ENCODE measurements at regions not wholly inside any gene's neighbourhood (a gene's known extent, or its start where the extent isn't known, plus 50 kb on each side); places are given as distances from the start of the nearest gene placed in this dataset.

GRCh38 chr2:71862921-71863320 is 284.7 kb downstream of the CYP26B1 start:
- H3K18ac ChIP-seq (ENCODE audit: low read length): no peak overlapping the region
- no peak overlapping the region for H3K4me3 ChIP-seq (ENCODE audit: low read depth, low read length)
- H4K8ac ChIP-seq (ENCODE audit: low read depth, low read length): no peak overlapping the region
- no peaks in the 10 kb centered on the region for H3K4me1 ChIP-seq (ENCODE audit: control insufficient read depth in 1 of 2, insufficient read depth in 2 of 2, low read length in 2 of 2)
- H3K14ac ChIP-seq (ENCODE audit: low read length): no peak overlapping the region
- H2BK5ac ChIP-seq (ENCODE audit: low read depth, low read length, poor library complexity): no peak overlapping the region
- H3K23ac ChIP-seq (ENCODE audit: low read length): no peak overlapping the region
- no peak overlapping the region for H2BK12ac ChIP-seq (ENCODE audit: low read length)
- no peak for DNase-seq
- no peak overlapping the region for H2AFZ ChIP-seq (ENCODE audit: insufficient read depth, low read length, poor library complexity)
- no peaks in the 10 kb centered on the region for H3K36me3 ChIP-seq (ENCODE audit: control insufficient read depth in 1 of 2, insufficient read depth in 2 of 2, low read length in 2 of 2)
- no CpG with 5 or more reads among the region's 3 CpGs for WGBS (ENCODE audit: extremely low coverage, insufficient coverage, insufficient read length)
- no peaks in the 10 kb centered on the region for H3K9me3 ChIP-seq (ENCODE audit: insufficient read depth, low read depth, low read length)
- H4K91ac ChIP-seq (ENCODE audit: low read depth, low read length): no peak overlapping the region
- no peaks in the 10 kb centered on the region for H3K79me2 ChIP-seq (ENCODE audit: control insufficient read depth, insufficient read depth, low read length, poor library complexity)
- H3K4ac ChIP-seq (ENCODE audit: low read depth, low read length): no peak overlapping the region
- no peak overlapping the region for H3K4me2 ChIP-seq (ENCODE audit: low read length)
- no peak overlapping the region for H3K27ac ChIP-seq (ENCODE audit: low read depth, low read length)
- H2AK5ac ChIP-seq (ENCODE audit: low read length): no peak overlapping the region
- H3K27me3 ChIP-seq (ENCODE audit: insufficient read depth, low read length): no peaks in the 10 kb centered on the region
- H2BK120ac ChIP-seq (ENCODE audit: insufficient read depth, low read length, poor library complexity): no peak overlapping the region
- H3K9ac ChIP-seq (ENCODE audit: low read length): no peak overlapping the region
- no peak overlapping the region for H4K12ac ChIP-seq (ENCODE audit: low read depth, low read length)
- H3K79me1 ChIP-seq (ENCODE audit: low read length): no peaks in the 10 kb centered on the region

GRCh38 chr2:71861186-71862160 is 286.2 kb downstream of the CYP26B1 start:
- no peak overlapping the region for H2BK5ac ChIP-seq (ENCODE audit: low read depth, low read length, poor library complexity)
- H4K91ac ChIP-seq (ENCODE audit: low read depth, low read length): no peak overlapping the region
- H3K27ac ChIP-seq (ENCODE audit: low read depth, low read length): no peak overlapping the region
- H2AFZ ChIP-seq (ENCODE audit: insufficient read depth, low read length, poor library complexity): no peak overlapping the region
- no peak overlapping the region for H2AK5ac ChIP-seq (ENCODE audit: low read length)
- no peak overlapping the region for H3K14ac ChIP-seq (ENCODE audit: low read length)
- H3K79me2 ChIP-seq (ENCODE audit: control insufficient read depth, insufficient read depth, low read length, poor library complexity): no peaks in the 10 kb centered on the region
- no peak overlapping the region for H2BK120ac ChIP-seq (ENCODE audit: insufficient read depth, low read length, poor library complexity)
- no peak for DNase-seq
- H3K4ac ChIP-seq (ENCODE audit: low read depth, low read length): no peak overlapping the region
- no peak overlapping the region for H3K9ac ChIP-seq (ENCODE audit: low read length)
- no CpG with 5 or more reads among the region's 17 CpGs for WGBS (ENCODE audit: extremely low coverage, insufficient coverage, insufficient read length)
- H3K4me2 ChIP-seq (ENCODE audit: low read length): no peak overlapping the region
- no peak overlapping the region for H3K4me3 ChIP-seq (ENCODE audit: low read depth, low read length)
- no peaks in the 10 kb centered on the region for H3K27me3 ChIP-seq (ENCODE audit: insufficient read depth, low read length)
- H3K79me1 ChIP-seq (ENCODE audit: low read length): no peaks in the 10 kb centered on the region
- H3K23ac ChIP-seq (ENCODE audit: low read length): no peak overlapping the region
- no peak overlapping the region for H2BK12ac ChIP-seq (ENCODE audit: low read length)
- no peaks in the 10 kb centered on the region for H3K4me1 ChIP-seq (ENCODE audit: control insufficient read depth in 1 of 2, insufficient read depth in 2 of 2, low read length in 2 of 2)
- H4K12ac ChIP-seq (ENCODE audit: low read depth, low read length): no peak overlapping the region
- H3K36me3 ChIP-seq (ENCODE audit: control insufficient read depth in 1 of 2, insufficient read depth in 2 of 2, low read length in 2 of 2): no peaks in the 10 kb centered on the region
- H4K8ac ChIP-seq (ENCODE audit: low read depth, low read length): no peak overlapping the region
- no peak overlapping the region for H3K18ac ChIP-seq (ENCODE audit: low read length)
- no peaks in the 10 kb centered on the region for H3K9me3 ChIP-seq (ENCODE audit: insufficient read depth, low read depth, low read length)

- no peak overlapping the region for H3K14ac ChIP-seq (ENCODE audit: low read length)
- no peak overlapping the region for H2AFZ ChIP-seq (ENCODE audit: insufficient read depth, low read length, poor library complexity)
- H2BK120ac ChIP-seq (ENCODE audit: insufficient read depth, low read length, poor library complexity): no peak overlapping the region
These were observed 287.2 kb downstream of the CYP26B1 start for GRCh38 chr2:71860381-71860926.

GRCh38 chr2:71859211-71859847 is 288.3 kb downstream of the CYP26B1 start:
- H2AFZ ChIP-seq (ENCODE audit: insufficient read depth, low read length, poor library complexity): no peak overlapping the region
- H4K8ac ChIP-seq (ENCODE audit: low read depth, low read length): no peak overlapping the region
- H3K9ac ChIP-seq (ENCODE audit: low read length): no peak overlapping the region
- no peak overlapping the region for H3K23ac ChIP-seq (ENCODE audit: low read length)
- H2AK5ac ChIP-seq (ENCODE audit: low read length): no peak overlapping the region
- H3K27me3 ChIP-seq (ENCODE audit: insufficient read depth, low read length): no peaks in the 10 kb centered on the region
- H3K14ac ChIP-seq (ENCODE audit: low read length): no peak overlapping the region
- no peaks in the 10 kb centered on the region for H3K79me1 ChIP-seq (ENCODE audit: low read length)
- no peak overlapping the region for H4K12ac ChIP-seq (ENCODE audit: low read depth, low read length)
- H2BK12ac ChIP-seq (ENCODE audit: low read length): no peak overlapping the region
- H3K27ac ChIP-seq (ENCODE audit: low read depth, low read length): no peak overlapping the region
- H3K36me3 ChIP-seq (ENCODE audit: control insufficient read depth in 1 of 2, insufficient read depth in 2 of 2, low read length in 2 of 2): no peaks in the 10 kb centered on the region
- no peak overlapping the region for H3K18ac ChIP-seq (ENCODE audit: low read length)
- DNase-seq: peak in 1 of 2 donors; percentile 49
- no peak overlapping the region for H3K4me3 ChIP-seq (ENCODE audit: low read depth, low read length)
- no peak overlapping the region for H2BK120ac ChIP-seq (ENCODE audit: insufficient read depth, low read length, poor library complexity)
- no peak overlapping the region for H4K91ac ChIP-seq (ENCODE audit: low read depth, low read length)
- WGBS (ENCODE audit: extremely low coverage, insufficient coverage, insufficient read length): no CpG with 5 or more reads among the region's 7 CpGs
- no peak overlapping the region for H3K4me2 ChIP-seq (ENCODE audit: low read length)
- no peak overlapping the region for H3K4ac ChIP-seq (ENCODE audit: low read depth, low read length)
- H2BK5ac ChIP-seq (ENCODE audit: low read depth, low read length, poor library complexity): no peak overlapping the region
- no peaks in the 10 kb centered on the region for H3K79me2 ChIP-seq (ENCODE audit: control insufficient read depth, insufficient read depth, low read length, poor library complexity)
- no peaks in the 10 kb centered on the region for H3K9me3 ChIP-seq (ENCODE audit: insufficient read depth, low read depth, low read length)
- no peaks in the 10 kb centered on the region for H3K4me1 ChIP-seq (ENCODE audit: control insufficient read depth in 1 of 2, insufficient read depth in 2 of 2, low read length in 2 of 2)

More at GRCh38 chr2:71860381-71860926, 287.2 kb downstream of the CYP26B1 start:
- Histone ChIP-seq H3K4me3 (ENCODE audit: low read depth, low read length) (no peak overlapping the region), H3K9ac (ENCODE audit: low read length) (no peak overlapping the region), H2BK12ac (ENCODE audit: low read length) (no peak overlapping the region), H3K79me2 (ENCODE audit: control insufficient read depth, insufficient read depth, low read length, poor library complexity) (no peaks in the 10 kb centered on the region), H3K18ac (ENCODE audit: low read length) (no peak overlapping the region), H3K27ac (ENCODE audit: low read depth, low read length) (no peak overlapping the region), H3K4ac (ENCODE audit: low read depth, low read length) (no peak overlapping the region), H3K27me3 (ENCODE audit: insufficient read depth, low read length) (no peaks in the 10 kb centered on the region), H3K4me1 (ENCODE audit: control insufficient read depth in 1 of 2, insufficient read depth in 2 of 2, low read length in 2 of 2) (no peaks in the 10 kb centered on the region), H3K23ac (ENCODE audit: low read length) (no peak overlapping the region), H4K8ac (ENCODE audit: low read depth, low read length) (no peak overlapping the region), H3K4me2 (ENCODE audit: low read length) (no peak overlapping the region), H3K36me3 (ENCODE audit: control insufficient read depth in 1 of 2, insufficient read depth in 2 of 2, low read length in 2 of 2) (no peaks in the 10 kb centered on the region), H4K12ac (ENCODE audit: low read depth, low read length) (no peak overlapping the region), H3K79me1 (ENCODE audit: low read length) (no peaks in the 10 kb centered on the region), H2AK5ac (ENCODE audit: low read length) (no peak overlapping the region), H3K9me3 (ENCODE audit: insufficient read depth, low read depth, low read length) (no peaks in the 10 kb centered on the region), H4K91ac (ENCODE audit: low read depth, low read length) (no peak overlapping the region), H2BK5ac (ENCODE audit: low read depth, low read length, poor library complexity) (no peak overlapping the region)
- no CpG with 5 or more reads among the region's 4 CpGs for WGBS (ENCODE audit: extremely low coverage, insufficient coverage, insufficient read length)
- DNase-seq: no peak
